Smooth muscle cell (in vitro differentiated cells): ENCODE measurements at regions not wholly inside any gene's neighbourhood (a gene's known extent, or its start where the extent isn't known, plus 50 kb on each side); places are given as distances from the start of the nearest gene placed in this dataset.
A peak's percentile ranks its signal among the peaks of the same experiment; 100 is the strongest.
"Not testable (repeated sequence)": the region's sequence is repeated elsewhere in the genome, so short reads cannot be mapped to it uniquely, and the experiment has no call there.

Source experiments
- DNase-seq: peaks from one replicate; lab custom pipeline; 2025; ENCODE audit not compliant: unreplicated experiment; lab: John Stamatoyannopoulos, UW
- H2AFZ ChIP-seq: fragments of 200-600 bp; sonication (generic); 2 replicates; pipeline ENCODE4 v1.6.0; 2016; ENCODE audit warnings: antibody characterized with exemption, low read depth, mild to moderate bottlenecking
- H3F3A ChIP-seq: fragments of 200-600 bp; sonication (generic); 2 replicates; pipeline ENCODE4 v1.6.0; 2017; ENCODE audit warnings: antibody characterized with exemption, low read depth
- H3K27ac ChIP-seq: fragments of 200-600 bp; sonication (generic); 2 replicates; pipeline ENCODE4 v1.5.1; 2016; ENCODE audit warnings: low read depth, mild to moderate bottlenecking
- H3K27me3 ChIP-seq: fragments of 200-600 bp; sonication (generic); 2 replicates; pipeline ENCODE4 v1.6.1; 2016; ENCODE audit warnings: low read depth, mild to moderate bottlenecking
- H3K36me3 ChIP-seq: fragments of 200-600 bp; sonication (generic); 2 replicates; pipeline ENCODE4 v1.5.1; 2016; ENCODE audit warnings: low read depth
- H3K4me1 ChIP-seq: fragments of 200-600 bp; sonication (generic); 2 replicates; pipeline ENCODE4 v1.5.1; 2016; ENCODE audit warnings: low read depth
- H3K4me2 ChIP-seq: fragments of 200-600 bp; sonication (generic); 2 replicates; pipeline ENCODE4 v1.6.0; 2016; ENCODE audit warnings: mild to moderate bottlenecking
- H3K4me3 ChIP-seq: fragments of 200-600 bp; sonication (generic); 2 replicates; pipeline ENCODE4 v1.5.1; 2016; ENCODE audit warnings: mild to moderate bottlenecking
- H3K79me2 ChIP-seq: fragments of 200-600 bp; sonication (generic); 2 replicates; pipeline ENCODE4 v1.6.0; 2016; ENCODE audit warnings: low read depth, mild to moderate bottlenecking
- H3K9ac ChIP-seq: fragments of 200-600 bp; sonication (generic); 2 replicates; pipeline ENCODE4 v1.6.0; 2016; ENCODE audit warnings: low read depth
- H3K9me3 ChIP-seq: fragments of 200-600 bp; sonication (generic); replicated peaks from 2 replicates; pipeline ENCODE4 v1.5.1; 2016; ENCODE audit warnings: low read depth
- H4K20me1 ChIP-seq: fragments of 200-600 bp; sonication (generic); 2 replicates; pipeline ENCODE4 v1.6.0; 2016; ENCODE audit warnings: low read depth
- CTCF ChIP-seq: fragments of 200-600 bp; sonication (generic); IDR thresholded peaks from 2 replicates; pipeline ENCODE4 v1.5.1; 2017; ENCODE audit warnings: borderline replicate concordance, mild to moderate bottlenecking, antibody characterized with exemption; ENCODE audit not compliant: insufficient read depth, poor library complexity, severe bottlenecking
- WGBS: methylation state at CpG from one replicate; pipeline ENCODE4 v1.1.7; 2016; ENCODE audit warnings: low lambda C conversion rate; 5-methylcytosine and 5-hydroxymethylcytosine counted together

DNA sequence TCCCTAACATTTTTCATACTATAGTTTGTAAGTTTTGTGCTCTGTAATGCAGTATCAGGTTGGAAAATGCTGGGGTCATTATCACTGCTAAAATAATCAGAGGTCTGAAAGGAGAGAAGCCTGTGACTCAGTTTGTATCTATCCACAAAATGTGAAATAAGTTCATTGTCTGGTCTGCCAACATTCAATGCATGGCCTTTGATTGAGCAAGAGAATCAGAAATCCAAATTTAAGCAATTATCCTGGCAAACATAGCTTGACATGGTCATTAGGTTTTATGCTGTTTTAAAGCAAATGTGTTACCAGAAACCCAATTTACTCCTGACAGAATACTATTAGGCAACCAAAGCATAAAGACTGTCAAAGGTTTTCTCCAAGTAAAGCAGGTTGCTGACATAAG, 709.7 kb upstream of the SEMA3D start:
- no peaks in the 10 kb centered on the region for H4K20me1 ChIP-seq
- H3K9ac ChIP-seq = no peak overlapping the region
- no peaks in the 10 kb centered on the region for H3K9me3 ChIP-seq
- no peak overlapping the region for H3K4me2 ChIP-seq
- H3K27ac ChIP-seq = no peak overlapping the region
- no peaks in the 10 kb centered on the region for H3K36me3 ChIP-seq
- no peak for DNase-seq
- H3K4me3 ChIP-seq = no peak overlapping the region
- no peak for TF ChIP-seq CTCF
- peaks cover 6% of the 10 kb centered on the region for H3K27me3 ChIP-seq
- no peaks in the 10 kb centered on the region for H3K79me2 ChIP-seq
- no peaks in the 10 kb centered on the region for H3F3A ChIP-seq
- no peaks in the 10 kb centered on the region for H3K4me1 ChIP-seq
- H2AFZ ChIP-seq = no peak overlapping the region

- Histone ChIP-seq H3K27ac (no peak overlapping the region), H3K36me3 (no peaks in the 10 kb centered on the region), H3F3A (no peaks in the 10 kb centered on the region), H3K27me3 (peaks cover 6% of the 10 kb centered on the region), H3K4me3 (no peak overlapping the region), H3K9ac (no peak overlapping the region), H3K4me1 (no peaks in the 10 kb centered on the region), H3K79me2 (no peaks in the 10 kb centered on the region), H2AFZ (no peak overlapping the region), H4K20me1 (no peaks in the 10 kb centered on the region), H3K4me2 (no peak overlapping the region), H3K9me3 (no peaks in the 10 kb centered on the region)
- 96% methylated on average over 1 of the region's 1 CpG for WGBS
- DNase-seq = no peak
- TF ChIP-seq CTCF = no peak
Observed at GRCh38 chr7:85895835-85896234, 709.0 kb upstream of the SEMA3D start.

DNA sequence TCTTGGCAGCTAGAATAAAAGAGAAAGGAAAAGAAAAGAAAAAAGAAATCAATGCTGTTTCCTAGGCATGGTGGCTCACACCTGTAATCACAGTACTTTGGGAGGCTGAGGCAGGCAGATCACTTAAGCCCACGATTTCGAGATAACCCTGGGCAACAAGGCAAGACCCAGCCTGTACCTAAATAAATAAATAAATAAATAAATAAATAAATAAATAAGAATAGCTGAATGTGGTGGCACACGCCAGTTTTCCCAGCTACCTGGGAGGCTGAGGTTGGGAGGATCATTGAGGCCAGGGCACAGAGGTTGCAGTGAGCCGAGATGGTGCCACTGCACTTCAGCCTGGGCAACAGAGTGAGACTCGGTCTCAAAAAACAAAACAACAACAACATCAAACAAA, 705.0 kb upstream of the SEMA3D start:
- not testable (repeated sequence) for H2AFZ ChIP-seq, H3K9ac ChIP-seq, H3K27ac ChIP-seq, H4K20me1 ChIP-seq, H3K36me3 ChIP-seq, H3K4me2 ChIP-seq, H3K4me3 ChIP-seq, H3K9me3 ChIP-seq, H3K4me1 ChIP-seq, H3F3A ChIP-seq, H3K79me2 ChIP-seq, DNase-seq, H3K27me3 ChIP-seq
- WGBS = 95% methylated on average over 5 of the region's 5 CpGs

GRCh38 chr7:85890244-85890811, 703.5 kb upstream of the SEMA3D start:
- Histone ChIP-seq H3K36me3 (no peaks in the 10 kb centered on the region), H3K27ac (no peak overlapping the region), H2AFZ (no peak overlapping the region), H3K9me3 (no peaks in the 10 kb centered on the region), H3K9ac (no peak overlapping the region), H3K4me3 (no peak overlapping the region), H3K27me3 (no peaks in the 10 kb centered on the region), H4K20me1 (no peaks in the 10 kb centered on the region), H3F3A (no peaks in the 10 kb centered on the region), H3K4me2 (no peak overlapping the region), H3K4me1 (no peaks in the 10 kb centered on the region), H3K79me2 (no peaks in the 10 kb centered on the region)
- no peak for DNase-seq
- peak; percentile 74 for TF ChIP-seq CTCF
